ENCODE measurements at regions not wholly inside any gene's neighbourhood (a gene's known extent, or its start where the extent isn't known, plus 50 kb on each side); places are given as distances from the start of the nearest gene placed in this dataset.

DNA sequence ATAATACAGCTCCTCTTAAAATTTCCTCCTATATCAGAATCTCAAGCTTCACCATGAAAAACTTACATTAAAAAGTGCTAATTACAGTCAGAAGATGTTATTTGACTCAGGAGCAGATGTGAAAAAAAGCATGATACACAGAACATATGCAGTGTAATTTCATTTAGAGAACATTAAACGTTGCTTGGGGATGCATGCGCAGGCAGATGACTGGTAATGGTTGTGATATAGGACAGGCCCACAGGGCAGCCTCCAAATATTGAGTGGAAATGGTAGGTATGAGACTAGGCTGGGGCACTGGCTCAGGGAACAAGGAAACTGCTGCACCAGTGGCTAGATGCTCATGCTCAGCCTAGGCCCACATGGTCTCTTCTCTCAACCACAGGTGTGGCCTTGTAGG is 69.7 kb downstream of the IARS1 start:
- TF ChIP-seq, protein P1, sequence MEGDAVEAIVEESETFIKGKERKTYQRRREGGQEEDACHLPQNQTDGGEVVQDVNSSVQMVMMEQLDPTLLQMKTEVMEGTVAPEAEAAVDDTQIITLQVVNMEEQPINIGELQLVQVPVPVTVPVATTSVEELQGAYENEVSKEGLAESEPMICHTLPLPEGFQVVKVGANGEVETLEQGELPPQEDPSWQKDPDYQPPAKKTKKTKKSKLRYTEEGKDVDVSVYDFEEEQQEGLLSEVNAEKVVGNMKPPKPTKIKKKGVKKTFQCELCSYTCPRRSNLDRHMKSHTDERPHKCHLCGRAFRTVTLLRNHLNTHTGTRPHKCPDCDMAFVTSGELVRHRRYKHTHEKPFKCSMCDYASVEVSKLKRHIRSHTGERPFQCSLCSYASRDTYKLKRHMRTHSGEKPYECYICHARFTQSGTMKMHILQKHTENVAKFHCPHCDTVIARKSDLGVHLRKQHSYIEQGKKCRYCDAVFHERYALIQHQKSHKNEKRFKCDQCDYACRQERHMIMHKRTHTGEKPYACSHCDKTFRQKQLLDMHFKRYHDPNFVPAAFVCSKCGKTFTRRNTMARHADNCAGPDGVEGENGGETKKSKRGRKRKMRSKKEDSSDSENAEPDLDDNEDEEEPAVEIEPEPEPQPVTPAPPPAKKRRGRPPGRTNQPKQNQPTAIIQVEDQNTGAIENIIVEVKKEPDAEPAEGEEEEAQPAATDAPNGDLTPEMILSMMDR (IDR thresholded peaks at IDR 0.05), result no peak
- TF ChIP-seq POLR2A (IDR thresholded peaks at IDR 0.05), result no peak

All from ovary (tissue), 3 donors.